NCI-H1105 treated with DMSO at 0.1 percent for 48 hours (cell line): ENCODE measurements at regions not wholly inside any gene's neighbourhood (a gene's known extent, or its start where the extent isn't known, plus 50 kb on each side); places are given as distances from the start of the nearest gene placed in this dataset.

ENCODE experiments used
- DNase-seq: peaks from one replicate; lab custom pipeline; 2025; lab: John Stamatoyannopoulos, UW

DNA sequence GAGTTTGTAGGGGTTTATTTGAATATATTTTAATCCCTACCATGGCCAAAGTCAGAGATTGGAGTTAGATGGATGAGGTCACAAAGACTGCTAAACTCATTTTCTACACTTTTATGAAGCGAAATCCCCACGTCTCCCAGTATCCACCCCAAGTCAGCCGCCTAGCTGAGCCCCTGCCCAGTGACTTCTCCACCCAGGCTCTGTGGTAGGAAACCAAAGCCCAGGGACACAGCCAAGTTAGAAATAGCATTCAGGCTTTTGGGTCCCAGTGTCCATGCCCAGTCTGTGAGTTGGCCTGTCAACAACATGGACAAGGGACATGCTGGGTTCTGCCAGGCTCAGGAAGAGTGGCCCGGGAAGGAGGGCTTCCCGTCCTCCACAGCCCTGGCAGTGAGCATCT, 474.0 kb downstream of the FOXO1 start:
- no peak for DNase-seq

DNA sequence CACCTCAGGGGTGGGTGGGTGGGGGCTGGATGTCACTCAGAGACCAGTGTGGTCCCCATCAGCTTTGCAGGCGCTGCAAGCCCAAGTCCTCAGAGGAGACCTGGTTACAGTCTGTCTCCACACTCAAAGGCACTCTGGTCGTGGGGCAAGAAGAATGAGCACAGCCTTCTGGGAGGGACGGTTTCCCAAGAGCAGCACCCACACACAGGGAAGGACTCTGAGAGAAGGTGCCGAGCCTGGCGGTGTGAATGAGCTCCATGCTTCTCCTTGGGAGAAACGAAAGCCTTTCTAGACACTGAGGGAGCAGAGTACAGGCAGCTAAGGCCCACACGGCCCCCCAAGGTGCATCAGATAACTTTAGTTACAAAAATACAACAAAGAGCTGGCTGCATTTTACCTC, 473.6 kb downstream of the FOXO1 start:
- no peak for DNase-seq

GRCh38 chr13:40193286-40194223, 472.9 kb downstream of the FOXO1 start:
- DNase-seq, result no peak

- no peak for DNase-seq
Observed at GRCh38 chr13:40194224-40194806, 472.1 kb downstream of the FOXO1 start.

DNA sequence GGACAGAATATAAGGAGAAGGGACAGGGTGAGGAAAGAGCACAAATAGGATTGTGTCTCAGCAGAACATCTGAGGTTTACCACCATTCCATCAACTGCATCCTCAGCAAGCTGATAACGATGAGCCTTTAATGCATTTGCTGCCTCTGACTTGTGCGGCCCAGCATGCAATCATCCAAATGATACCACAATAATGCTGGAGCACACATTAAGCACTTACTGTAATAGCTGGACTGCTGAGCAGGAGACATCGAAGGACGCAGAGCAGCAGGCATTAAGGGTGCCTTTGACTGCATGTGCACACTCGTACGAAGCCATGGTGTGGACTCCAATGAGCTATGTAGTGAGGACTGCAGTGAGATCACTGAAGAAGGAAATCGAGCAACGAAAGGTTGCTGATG, 469.4 kb downstream of the FOXO1 start:
- DNase-seq, result no peak

- no peak for DNase-seq
Observed at GRCh38 chr13:40197936-40198595, 468.4 kb downstream of the FOXO1 start.

DNA sequence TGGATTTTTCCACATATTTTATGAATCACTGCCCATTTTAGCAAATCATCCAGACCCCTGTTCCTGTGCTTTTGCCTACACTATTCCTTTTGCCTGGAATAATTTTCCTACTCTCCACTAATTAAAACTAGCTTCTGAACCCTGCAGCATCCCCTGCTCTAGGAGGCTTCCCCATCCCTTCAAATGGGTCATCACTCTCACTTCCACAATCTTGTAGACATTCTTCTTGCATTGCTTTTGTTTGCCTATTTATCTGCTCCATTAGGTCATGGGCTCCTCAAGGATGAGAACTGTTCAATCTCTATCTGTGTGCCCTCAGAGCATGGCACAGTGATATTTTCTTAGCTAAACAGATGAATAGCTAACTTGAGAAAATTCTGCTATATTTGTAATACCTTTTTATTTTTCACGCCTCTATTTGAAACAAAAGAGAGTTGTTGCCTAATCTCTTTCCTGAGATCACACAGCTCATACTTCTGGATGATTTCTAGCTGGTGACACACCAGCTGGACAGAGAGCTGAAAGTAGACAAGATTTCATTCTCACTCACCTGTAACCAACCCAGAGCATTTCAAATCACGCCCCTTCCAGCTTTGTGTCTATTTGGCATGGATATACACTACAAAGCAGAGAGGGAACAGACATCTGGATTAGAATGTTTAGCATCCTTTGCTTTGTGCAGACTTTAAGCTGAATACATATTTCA, 466.0 kb downstream of the FOXO1 start:
- DNase-seq, result no peak

DNA sequence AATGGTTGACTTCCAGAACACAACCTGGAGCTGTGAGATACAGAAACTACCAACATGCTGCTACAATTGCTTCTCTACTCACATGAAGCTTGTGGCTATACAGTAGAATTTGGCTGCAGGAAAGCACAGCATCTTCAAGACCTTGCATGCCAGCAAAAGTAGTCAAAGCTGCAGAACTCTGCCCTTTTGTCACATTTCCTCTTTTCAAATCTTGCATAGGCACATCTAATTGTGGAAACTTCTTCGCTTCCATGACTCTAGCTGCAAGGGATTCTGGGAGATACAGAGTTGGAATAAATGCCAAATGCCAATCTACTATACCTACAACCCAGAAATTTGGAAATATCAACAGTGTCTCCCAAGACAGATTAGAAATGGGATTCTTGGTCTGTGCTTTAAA, 462.2 kb downstream of the FOXO1 start:
- no peak for DNase-seq

DNA sequence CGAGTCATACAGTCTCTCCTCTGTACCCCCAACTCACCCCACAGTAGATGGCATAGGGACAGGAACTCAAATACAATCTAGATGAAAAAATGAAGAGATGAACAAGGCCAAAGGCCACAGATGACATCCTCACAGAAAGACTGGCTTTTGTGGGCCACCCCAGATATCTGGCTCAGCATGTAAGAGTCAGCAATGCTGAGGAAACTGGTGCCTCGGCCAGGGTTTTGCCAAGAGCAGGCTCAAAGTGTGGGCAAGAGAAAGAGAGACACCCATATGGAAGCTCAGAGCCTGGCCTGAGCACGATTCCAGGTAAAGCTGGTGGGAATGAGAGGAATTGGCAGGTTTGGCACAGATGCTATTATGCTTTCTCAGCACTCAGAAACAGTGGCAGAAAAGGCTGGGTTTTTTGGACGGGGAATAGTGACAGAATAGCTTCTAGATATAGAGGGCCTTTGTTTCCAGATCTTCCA, 460.6 kb downstream of the FOXO1 start:
- no peak for DNase-seq

- no peak for DNase-seq
Observed at GRCh38 chr13:40206241-40207000, 460.0 kb downstream of the FOXO1 start.

- no peak for DNase-seq
Observed at GRCh38 chr13:40207001-40207478, 459.4 kb downstream of the FOXO1 start.

DNA sequence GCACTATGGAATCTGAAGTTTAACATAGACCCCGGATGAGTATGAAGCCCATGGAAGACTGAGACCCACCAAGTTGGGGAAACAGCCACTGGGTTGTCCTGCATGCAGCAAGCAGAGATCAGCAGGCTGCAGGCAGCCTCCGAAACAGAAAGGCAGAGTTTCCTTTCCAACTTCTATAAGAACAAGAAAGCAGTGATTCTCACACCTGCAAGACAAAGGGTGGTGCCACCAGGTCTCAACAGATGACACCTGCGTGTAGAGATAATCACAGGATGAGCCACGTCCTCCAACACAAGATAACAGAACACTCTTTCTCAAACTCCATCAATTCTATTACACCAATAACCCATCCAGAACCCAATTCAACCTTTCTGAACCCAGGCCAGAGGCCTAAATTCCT, 457.9 kb downstream of the FOXO1 start:
- DNase-seq, result no peak

DNA sequence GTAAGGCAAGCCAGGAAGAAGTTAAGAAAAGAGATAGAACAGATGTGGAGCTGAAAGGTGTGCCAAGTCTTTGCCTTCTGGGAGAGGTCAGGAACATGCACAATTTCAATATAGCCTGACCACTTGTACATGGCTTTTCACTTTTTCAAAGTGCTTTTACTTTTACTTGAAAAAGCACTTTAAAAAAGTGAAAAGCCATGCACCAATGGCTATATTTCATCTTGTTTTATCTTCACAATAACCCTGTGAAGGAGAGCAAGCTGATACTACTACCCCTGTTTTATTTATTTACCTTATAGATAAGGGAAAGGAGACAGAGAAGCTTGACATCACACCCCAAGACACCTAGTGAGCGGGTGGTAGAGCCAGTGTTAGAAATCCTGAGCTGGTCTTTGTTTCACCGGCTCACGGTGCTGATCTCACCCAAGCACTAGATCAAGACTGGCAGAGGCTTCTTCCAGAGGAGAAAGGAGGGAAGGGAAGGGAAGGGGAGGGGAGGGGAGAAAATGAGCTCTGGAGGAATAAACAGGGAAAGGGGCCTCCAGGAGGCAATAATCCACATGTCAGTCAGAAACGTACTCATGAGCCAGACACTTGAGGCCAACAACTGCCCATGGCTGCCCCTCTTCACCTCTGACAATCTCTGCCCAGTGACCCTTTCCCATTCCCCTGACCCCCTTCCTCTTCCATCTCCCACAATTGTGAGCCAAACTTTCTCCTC, 455.4 kb downstream of the FOXO1 start:
- DNase-seq, result no peak

GRCh38 chr13:40211586-40211968, 454.9 kb downstream of the FOXO1 start:
- no peak for DNase-seq

GRCh38 chr13:40213779-40214178, 452.7 kb downstream of the FOXO1 start:
- no peak for DNase-seq

DNA sequence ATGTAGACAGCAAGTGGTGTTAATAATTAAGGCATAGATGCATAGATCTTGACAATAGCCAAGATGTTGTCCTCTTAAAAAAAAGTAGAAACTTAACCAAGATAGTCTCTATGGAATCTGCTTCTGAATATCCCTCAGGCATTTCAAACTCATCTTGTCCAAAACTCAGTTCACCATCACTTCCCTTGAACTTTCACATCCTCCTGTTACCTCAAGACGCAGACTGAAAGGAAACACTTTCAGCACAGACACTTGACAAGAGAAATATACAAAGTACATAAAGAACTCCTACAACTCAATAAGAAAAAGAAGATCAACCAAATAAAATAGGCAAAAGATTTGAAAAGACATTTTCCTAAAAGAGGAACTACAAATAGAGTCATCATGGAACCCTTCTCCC, 451.1 kb downstream of the FOXO1 start:
- DNase-seq, result no peak

DNA sequence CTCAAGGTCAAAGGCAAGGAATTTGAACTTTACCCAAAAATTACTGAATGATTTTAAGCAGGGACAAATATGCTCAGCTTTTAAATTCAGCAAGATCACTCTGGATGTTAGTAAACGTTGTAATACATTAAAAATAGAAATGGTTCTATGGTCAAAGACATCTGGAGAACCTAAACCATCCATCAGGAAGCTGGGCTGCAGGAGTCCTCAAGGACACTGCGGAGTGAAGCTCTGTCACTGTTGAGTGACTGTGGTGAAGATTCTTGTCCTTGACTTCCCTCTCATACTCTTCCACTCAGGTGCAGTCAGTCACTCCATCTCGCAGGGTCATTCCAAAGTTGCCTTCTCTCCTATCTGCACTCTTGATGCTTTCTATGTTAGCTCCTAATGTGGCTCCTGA, 450.7 kb downstream of the FOXO1 start:
- DNase-seq, result no peak

- DNase-seq, result no peak
Observed at GRCh38 chr13:40217675-40218074, 448.8 kb downstream of the FOXO1 start.

GRCh38 chr13:40220299-40220935, 446.0 kb downstream of the FOXO1 start:
- no peak for DNase-seq

DNA sequence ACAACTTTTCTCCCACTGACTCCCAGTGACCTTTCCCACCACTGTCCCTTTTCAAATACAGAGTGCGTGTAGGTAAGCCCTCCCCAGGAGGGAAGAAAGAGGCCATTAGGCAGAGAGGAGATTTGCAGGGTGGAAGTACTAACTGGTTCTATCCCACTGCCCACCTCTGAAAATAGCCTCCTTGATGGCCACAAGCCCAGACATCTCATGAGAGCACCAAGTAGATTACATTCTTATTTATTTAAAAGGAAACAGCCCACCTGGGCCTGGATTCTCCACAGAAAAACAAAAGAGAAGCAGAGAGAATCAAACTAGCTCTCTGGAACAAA, 445.3 kb downstream of the FOXO1 start:
- no peak for DNase-seq
